ENCODE measurements at regions not wholly inside any gene's neighbourhood (a gene's known extent, or its start where the extent isn't known, plus 50 kb on each side); places are given as distances from the start of the nearest gene placed in this dataset.

GRCh38 chr13:97849305-97849704, 104.2 kb upstream of the IPO5 start:
- no peak for TF ChIP-seq CTCF (IDR thresholded peaks at IDR 0.05)
- no peak for TF ChIP-seq POLR2A (IDR thresholded peaks at IDR 0.05)
- Histone ChIP-seq H3K36me3 (no peaks in the 10 kb centered on the region), H3K27ac (no peak overlapping the region), H3K4me3 (no peak overlapping the region), H3K9me3 (no peaks in the 10 kb centered on the region), H3K27me3 (no peaks in the 10 kb centered on the region), H3K4me1 (no peaks in the 10 kb centered on the region)
- WGBS, 2 donors (ENCODE audit: low coverage in 1 of 2) = 67 to 69% methylated on average over 4 of the region's 4 CpGs
- no peak for ATAC-seq

GRCh38 chr13:97851269-97851668, 102.2 kb upstream of the IPO5 start:
- TF ChIP-seq EP300 (IDR thresholded peaks at IDR 0.05) (no peak), CTCF (IDR thresholded peaks at IDR 0.05) (no peak), POLR2AphosphoS5 (IDR thresholded peaks at IDR 0.05) (no peak), POLR2A (IDR thresholded peaks at IDR 0.05) (no peak)
- no peak for ATAC-seq
- H3K27me3 ChIP-seq = no peaks in the 10 kb centered on the region
- H3K9me3 ChIP-seq = no peaks in the 10 kb centered on the region
- WGBS, 2 donors (ENCODE audit: low coverage in 1 of 2) = 41 to 63% methylated on average over 1 to 3 of the region's 4 CpGs
- no peak overlapping the region for H3K4me3 ChIP-seq
- no peaks in the 10 kb centered on the region for H3K36me3 ChIP-seq
- H3K27ac ChIP-seq = no peak overlapping the region
- peaks cover 0 to 11% (median 0%) of the 10 kb centered on the region in 3 donors for H3K4me1 ChIP-seq

GRCh38 chr13:97852181-97852874, 101.1 kb upstream of the IPO5 start:
- H3K9me3 ChIP-seq = no peaks in the 10 kb centered on the region
- TF ChIP-seq CTCF (IDR thresholded peaks at IDR 0.05) (no peak), POLR2AphosphoS5 (IDR thresholded peaks at IDR 0.05) (no peak), EP300 (IDR thresholded peaks at IDR 0.05) (no peak), POLR2A (IDR thresholded peaks at IDR 0.05) (no peak)
- H3K4me1 ChIP-seq = peaks cover 0 to 11% (median 0%) of the 10 kb centered on the region in 3 donors
- H3K36me3 ChIP-seq = no peaks in the 10 kb centered on the region
- 50 to 80% methylated on average over 2 to 5 of the region's 5 CpGs for WGBS, 2 donors (ENCODE audit: low coverage in 1 of 2)
- H3K27ac ChIP-seq = no peak overlapping the region
- H3K27me3 ChIP-seq = no peaks in the 10 kb centered on the region
- no peak for ATAC-seq
- H3K4me3 ChIP-seq = no peak overlapping the region

- TF ChIP-seq POLR2A (IDR thresholded peaks at IDR 0.05) = no peak
- Histone ChIP-seq H3K27me3 (no peaks in the 10 kb centered on the region), H3K36me3 (no peaks in the 10 kb centered on the region), H3K4me1 (peaks cover 0 to 11% (median 0%) of the 10 kb centered on the region in 3 donors), H3K9me3 (no peaks in the 10 kb centered on the region), H3K4me3 (no peak overlapping the region), H3K27ac (no peak overlapping the region)
- no peak for ATAC-seq
- 37 to 78% methylated on average over 4 of the region's 4 CpGs for WGBS, 2 donors (ENCODE audit: low coverage in 1 of 2)
Measured at GRCh38 chr13:97853550-97853949, 99.9 kb upstream of the IPO5 start.

GRCh38 chr13:97855570-97856303, 97.7 kb upstream of the IPO5 start:
- Histone ChIP-seq H3K9me3 (no peaks in the 10 kb centered on the region), H3K4me1 (peaks cover 0 to 11% (median 0%) of the 10 kb centered on the region in 3 donors), H3K4me3 (no peak overlapping the region), H3K27me3 (no peaks in the 10 kb centered on the region), H3K27ac (no peak overlapping the region), H3K36me3 (no peaks in the 10 kb centered on the region)
- ATAC-seq = peak; percentile 71
- no peak for TF ChIP-seq EP300 (IDR thresholded peaks at IDR 0.05)
- TF ChIP-seq CTCF (IDR thresholded peaks at IDR 0.05) = peak; percentile 68 to 83 (median 74)
- peak; percentile 40 for TF ChIP-seq POLR2AphosphoS5 (IDR thresholded peaks at IDR 0.05)
- no peak for TF ChIP-seq POLR2A (IDR thresholded peaks at IDR 0.05)
- 13 to 21% methylated on average over 11 of the region's 13 CpGs for WGBS, 2 donors (ENCODE audit: low coverage in 1 of 2)
